MCF 10A (cell line): ENCODE measurements at regions not wholly inside any gene's neighbourhood (a gene's known extent, or its start where the extent isn't known, plus 50 kb on each side); places are given as distances from the start of the nearest gene placed in this dataset.

Source experiments
- BruUV-seq: library from RNA; stranded (reverse); fragments of 400-500 nt; replicated peaks from 2 replicates; lab custom pipeline; 2021; lab: Mats Ljungman, UMichigan
- CTCF ChIA-PET: fragments of 300-600 bp; sonication (Branson Sonifier 250); formaldehyde crosslinking; extraction: SDS; loops from one replicate; lab custom pipeline; 2021; ENCODE audit warnings: antibody characterized with exemption, inconsistent platforms; lab: Yijun Ruan, JAX
- POLR2A ChIA-PET: fragments of 300-600, 350-650 bp; sonication (Branson Sonifier 250); formaldehyde crosslinking; extraction: SDS; loops from one replicate; lab custom pipeline; 2020; ENCODE audit warnings: antibody characterized with exemption, inconsistent platforms; lab: Yijun Ruan, JAX
- DNase-seq: peaks from one replicate; pipeline ENCODE4 v3.0.0-alpha.2; 2018; ENCODE audit not compliant: unreplicated experiment
- H3K27ac Mint-ChIP-seq: one replicate; pipeline ENCODE4 v1.8.0; 2022; ENCODE audit warnings: mild to moderate bottlenecking, low read depth, mixed read lengths; ENCODE audit not compliant: unreplicated experiment
- H3K27me3 Mint-ChIP-seq: one replicate; pipeline ENCODE4 v1.8.0; 2022; ENCODE audit warnings: mixed read lengths; ENCODE audit not compliant: insufficient read depth, unreplicated experiment
- H3K36me3 Mint-ChIP-seq: one replicate; pipeline ENCODE4 v1.8.0; 2022; ENCODE audit warnings: mild to moderate bottlenecking, moderate library complexity, mixed read lengths; ENCODE audit not compliant: insufficient read depth, unreplicated experiment
- H3K4me1 Mint-ChIP-seq: one replicate; pipeline ENCODE4 v1.8.0; 2022; ENCODE audit warnings: mixed read lengths; ENCODE audit not compliant: insufficient read depth, unreplicated experiment
- H3K4me3 Mint-ChIP-seq: one replicate; pipeline ENCODE4 v1.8.0; 2022; ENCODE audit warnings: mild to moderate bottlenecking, moderate library complexity, mixed read lengths; ENCODE audit not compliant: unreplicated experiment
- H3K9me3 Mint-ChIP-seq: one replicate; pipeline ENCODE4 v1.8.0; 2022; ENCODE audit warnings: mixed read lengths; ENCODE audit not compliant: unreplicated experiment
- intact Hi-C: fragments of 100-400 bp; cut with micrococcal nuclease; formaldehyde crosslinking; loops from 2 replicates; pipeline ENCODE4 v1.14.1; 2022
- TF ChIP-seq, protein P1 (sequence below): fragments of 200-600 bp; IDR thresholded peaks from one replicate; pipeline ENCODE4 v1.8.0; 2022; ENCODE audit warnings: antibody characterized with exemption, mild to moderate bottlenecking; ENCODE audit not compliant: unreplicated experiment

DNA sequence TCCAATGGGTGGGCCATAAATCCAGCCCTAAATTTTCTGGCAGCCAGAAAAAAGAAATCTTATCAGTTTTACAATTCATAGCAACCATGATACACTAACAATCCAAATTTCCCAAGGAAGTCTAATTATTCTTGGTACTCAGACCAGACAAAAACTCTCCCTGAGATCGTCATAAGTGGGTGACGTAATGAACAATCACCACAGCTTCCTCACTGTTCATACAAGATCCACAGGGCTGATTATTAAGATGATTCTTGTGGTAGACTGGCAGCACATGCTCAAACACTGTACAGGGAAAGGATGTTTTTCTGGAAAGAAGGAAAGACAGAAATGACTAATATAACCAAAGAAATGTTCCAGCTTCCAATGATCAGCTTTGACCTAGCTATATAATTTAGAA lies 178.3 kb upstream of the CRIM1 start:
- H3K4me1 Mint-ChIP-seq: no peaks in the 10 kb centered on the region
- peaks cover 24% of the 10 kb centered on the region for H3K27me3 Mint-ChIP-seq
- ChIA-PET CTCF (no interaction called here), POLR2A (no interaction called here)
- BruUV-seq: no TSS peak
- no peaks in the 10 kb centered on the region for H3K36me3 Mint-ChIP-seq
- intact Hi-C loops: no loop called here
- no peak overlapping the region for H3K27ac Mint-ChIP-seq
- TF ChIP-seq, protein P1, sequence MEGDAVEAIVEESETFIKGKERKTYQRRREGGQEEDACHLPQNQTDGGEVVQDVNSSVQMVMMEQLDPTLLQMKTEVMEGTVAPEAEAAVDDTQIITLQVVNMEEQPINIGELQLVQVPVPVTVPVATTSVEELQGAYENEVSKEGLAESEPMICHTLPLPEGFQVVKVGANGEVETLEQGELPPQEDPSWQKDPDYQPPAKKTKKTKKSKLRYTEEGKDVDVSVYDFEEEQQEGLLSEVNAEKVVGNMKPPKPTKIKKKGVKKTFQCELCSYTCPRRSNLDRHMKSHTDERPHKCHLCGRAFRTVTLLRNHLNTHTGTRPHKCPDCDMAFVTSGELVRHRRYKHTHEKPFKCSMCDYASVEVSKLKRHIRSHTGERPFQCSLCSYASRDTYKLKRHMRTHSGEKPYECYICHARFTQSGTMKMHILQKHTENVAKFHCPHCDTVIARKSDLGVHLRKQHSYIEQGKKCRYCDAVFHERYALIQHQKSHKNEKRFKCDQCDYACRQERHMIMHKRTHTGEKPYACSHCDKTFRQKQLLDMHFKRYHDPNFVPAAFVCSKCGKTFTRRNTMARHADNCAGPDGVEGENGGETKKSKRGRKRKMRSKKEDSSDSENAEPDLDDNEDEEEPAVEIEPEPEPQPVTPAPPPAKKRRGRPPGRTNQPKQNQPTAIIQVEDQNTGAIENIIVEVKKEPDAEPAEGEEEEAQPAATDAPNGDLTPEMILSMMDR: no peak
- no peak for DNase-seq
- no peaks in the 10 kb centered on the region for H3K9me3 Mint-ChIP-seq
- H3K4me3 Mint-ChIP-seq: no peak overlapping the region

DNA sequence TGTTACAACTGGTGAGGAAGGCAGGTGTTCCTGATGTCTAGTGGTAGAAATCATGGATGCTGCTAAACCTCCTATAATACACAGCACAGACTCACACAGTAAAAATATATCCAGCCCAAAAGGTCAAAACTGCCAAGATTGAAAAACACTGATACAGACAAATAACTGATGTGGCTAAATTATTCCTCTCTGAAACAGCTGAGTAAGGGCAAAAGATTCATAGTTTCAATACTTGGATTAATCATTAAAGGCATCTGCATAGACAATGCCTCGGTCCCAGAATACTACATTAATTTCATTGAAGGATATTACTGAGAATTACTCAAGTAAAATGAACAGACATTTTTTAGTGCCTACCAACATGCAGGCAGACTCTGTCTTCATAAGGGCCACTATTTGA lies 180.7 kb upstream of the CRIM1 start:
- TF ChIP-seq, protein P1: no peak
- Mint-ChIP-seq H3K27ac (no peak overlapping the region), H3K27me3 (peaks cover 28% of the 10 kb centered on the region), H3K36me3 (no peaks in the 10 kb centered on the region), H3K4me1 (no peaks in the 10 kb centered on the region), H3K9me3 (no peaks in the 10 kb centered on the region), H3K4me3 (no peak overlapping the region)
- no peak for DNase-seq
- BruUV-seq: no TSS peak
- ChIA-PET POLR2A (no interaction called here), CTCF (no interaction called here)
- intact Hi-C loops: no loop called here

DNA sequence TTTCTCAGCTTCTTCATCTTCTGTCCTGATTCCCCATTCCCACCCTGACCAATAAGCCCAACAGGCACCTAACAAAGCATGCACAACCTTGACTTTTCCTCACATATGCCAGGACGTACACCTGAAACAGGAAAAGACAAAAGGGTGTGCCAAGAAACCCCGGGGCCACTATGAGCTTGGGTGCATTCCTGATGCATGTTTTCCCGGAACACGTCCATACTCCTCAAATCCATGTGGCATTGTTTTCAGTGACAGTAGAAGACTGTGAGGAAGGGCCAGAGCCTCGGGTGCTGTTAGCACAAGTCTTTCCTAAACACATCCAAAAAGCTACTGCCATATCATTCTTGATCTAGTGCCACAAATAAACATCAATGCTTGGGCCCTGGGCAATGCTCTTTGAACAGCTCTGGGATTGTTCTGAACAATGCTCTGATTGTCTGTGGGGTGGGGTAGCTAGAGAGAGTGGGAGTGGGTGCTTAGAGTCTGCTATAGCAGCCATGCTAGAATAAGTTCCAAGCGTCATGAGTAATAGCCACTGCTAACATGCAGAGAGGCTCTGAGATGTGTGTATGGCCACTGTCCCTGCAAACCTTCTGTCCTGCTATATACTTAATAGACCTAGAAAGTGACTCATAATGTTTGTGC lies 181.7 kb upstream of the CRIM1 start:
- BruUV-seq: no TSS peak
- Mint-ChIP-seq H3K4me1 (no peaks in the 10 kb centered on the region), H3K4me3 (no peak overlapping the region), H3K36me3 (no peaks in the 10 kb centered on the region), H3K27me3 (peaks cover 38% of the 10 kb centered on the region), H3K9me3 (no peaks in the 10 kb centered on the region), H3K27ac (no peak overlapping the region)
- peak; percentile 11 for DNase-seq
- ChIA-PET POLR2A (no interaction called here), CTCF (interaction anchor here (0.5 to 0.6 kb wide), 2 partner anchors 14 to 1730 kb away, joined by 3 read pairs; no protein-coding TSS in a partner anchor)
- TF ChIP-seq, protein P1: no peak
- intact Hi-C loops: no loop called here

DNA sequence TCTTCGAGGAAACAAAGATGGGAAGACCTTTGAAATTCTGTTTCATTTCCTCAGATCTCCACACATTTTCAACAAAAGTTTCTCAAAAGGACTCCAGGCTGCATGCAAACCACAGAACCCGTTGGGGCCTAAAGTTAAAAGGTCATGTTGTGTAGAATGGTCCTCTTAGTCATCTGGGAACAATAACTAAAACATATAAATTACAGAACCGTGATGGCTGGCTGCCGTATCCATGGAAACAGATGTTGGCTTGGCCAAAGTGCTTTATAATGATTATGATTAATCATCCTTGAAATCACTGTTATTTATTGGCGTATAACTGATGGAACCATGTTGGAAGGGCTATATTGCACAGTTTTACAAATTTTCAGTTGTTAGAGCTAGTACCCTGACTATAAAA lies 182.8 kb upstream of the CRIM1 start:
- H3K27ac Mint-ChIP-seq: no peak overlapping the region
- no TSS peak for BruUV-seq
- no peaks in the 10 kb centered on the region for H3K9me3 Mint-ChIP-seq
- TF ChIP-seq, protein P1: no peak
- ChIA-PET CTCF (no interaction called here), POLR2A (interaction anchor here (0.7 kb wide), 1 partner anchor 23 kb away, joined by 3 read pairs; no protein-coding TSS in a partner anchor)
- no peaks in the 10 kb centered on the region for H3K4me1 Mint-ChIP-seq
- DNase-seq: no peak
- peaks cover 41% of the 10 kb centered on the region for H3K27me3 Mint-ChIP-seq
- intact Hi-C loops: no loop called here
- H3K36me3 Mint-ChIP-seq: no peaks in the 10 kb centered on the region
- H3K4me3 Mint-ChIP-seq: no peak overlapping the region
